Gastroesophageal sphincter (tissue), 3 donors: ENCODE measurements at regions not wholly inside any gene's neighbourhood (a gene's known extent, or its start where the extent isn't known, plus 50 kb on each side); places are given as distances from the start of the nearest gene placed in this dataset.
"Not testable (repeated sequence)": the region's sequence is repeated elsewhere in the genome, so short reads cannot be mapped to it uniquely, and the experiment has no call there.

ENCODE experiments used
- CTCF ChIP-seq, 4 experiments: fragments of 200-600 bp in 2 of 4; fragments of 450-650 bp in 2 of 4; sonication (generic) in 1 of 4; IDR thresholded peaks; one replicate each; pipeline ENCODE4 v1.5.1; 2017 to 2019; ENCODE audit warnings: antibody characterized with exemption in 4 of 4, mild to moderate bottlenecking in 2 of 4, moderate library complexity in 2 of 4
- EP300 ChIP-seq: sonication (generic); formaldehyde crosslinking; IDR thresholded peaks from one replicate; pipeline ENCODE4 v1.6.1; 2017; ENCODE audit warnings: antibody characterized with exemption, mild to moderate bottlenecking
- POLR2A ChIP-seq, 2 donors: fragments of 450-650 bp; IDR thresholded peaks; one replicate each; pipeline ENCODE4 v1.6.1; 2017; ENCODE audit warnings: antibody characterized with exemption in 2 of 2, mild to moderate bottlenecking in 2 of 2, moderate library complexity in 1 of 2
- POLR2AphosphoS5 ChIP-seq: sonication (generic); formaldehyde crosslinking; IDR thresholded peaks from one replicate; pipeline ENCODE4 v1.6.1; 2017; ENCODE audit warnings: antibody characterized with exemption

DNA sequence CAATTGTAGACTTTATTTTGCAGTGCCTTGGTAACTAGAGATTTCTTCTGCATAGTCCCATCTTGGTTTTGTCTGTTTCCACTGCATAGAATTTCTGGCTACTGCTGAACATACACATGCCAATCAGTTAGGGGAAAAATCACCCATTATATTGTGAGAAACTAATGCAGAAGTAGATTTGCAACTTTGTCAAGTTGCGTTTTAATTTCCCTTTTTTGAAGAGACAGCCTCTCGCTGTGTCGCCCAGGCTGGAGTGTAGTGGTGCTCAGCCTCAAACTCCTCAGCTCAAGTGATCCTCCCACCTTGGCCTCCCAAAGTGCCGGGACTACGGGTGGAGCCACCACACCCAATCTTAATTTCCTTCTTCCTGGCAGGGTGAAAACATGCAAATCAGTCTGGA, 83.1 kb upstream of the WSB1 start:
- TF ChIP-seq EP300; CTCF (IDR thresholded peaks at IDR 0.05); POLR2AphosphoS5; POLR2A (IDR thresholded peaks at IDR 0.05): not testable (repeated sequence)
